ENCODE measurements at regions not wholly inside any gene's neighbourhood (a gene's known extent, or its start where the extent isn't known, plus 50 kb on each side); places are given as distances from the start of the nearest gene placed in this dataset.

GRCh38 chr4:129334136-129334535 is 238.2 kb downstream of the C4orf33 start:
- no peak for TF ChIP-seq CTCF (IDR thresholded peaks at IDR 0.05)
- no peak for TF ChIP-seq POLR2AphosphoS5 (IDR thresholded peaks at IDR 0.05)
- TF ChIP-seq POLR2A (IDR thresholded peaks at IDR 0.05; ENCODE audit: low read depth), result no peak
- TF ChIP-seq EP300 (IDR thresholded peaks at IDR 0.05), result no peak
